MCF 10A (cell line): ENCODE measurements at regions not wholly inside any gene's neighbourhood (a gene's known extent, or its start where the extent isn't known, plus 50 kb on each side); places are given as distances from the start of the nearest gene placed in this dataset.

Experiments
- BruUV-seq: library from RNA; stranded (reverse); fragments of 400-500 nt; replicated peaks from 2 replicates; lab custom pipeline; 2021; lab: Mats Ljungman, UMichigan
- CTCF ChIA-PET: fragments of 300-600 bp; sonication (Branson Sonifier 250); formaldehyde crosslinking; extraction: SDS; loops from one replicate; lab custom pipeline; 2021; ENCODE audit warnings: antibody characterized with exemption, inconsistent platforms; lab: Yijun Ruan, JAX
- POLR2A ChIA-PET: fragments of 300-600, 350-650 bp; sonication (Branson Sonifier 250); formaldehyde crosslinking; extraction: SDS; loops from one replicate; lab custom pipeline; 2020; ENCODE audit warnings: antibody characterized with exemption, inconsistent platforms; lab: Yijun Ruan, JAX
- DNase-seq: peaks from one replicate; pipeline ENCODE4 v3.0.0-alpha.2; 2018; ENCODE audit not compliant: unreplicated experiment
- H3K27ac Mint-ChIP-seq: one replicate; pipeline ENCODE4 v1.8.0; 2022; ENCODE audit warnings: mild to moderate bottlenecking, low read depth, mixed read lengths; ENCODE audit not compliant: unreplicated experiment
- H3K27me3 Mint-ChIP-seq: one replicate; pipeline ENCODE4 v1.8.0; 2022; ENCODE audit warnings: mixed read lengths; ENCODE audit not compliant: insufficient read depth, unreplicated experiment
- H3K36me3 Mint-ChIP-seq: one replicate; pipeline ENCODE4 v1.8.0; 2022; ENCODE audit warnings: mild to moderate bottlenecking, moderate library complexity, mixed read lengths; ENCODE audit not compliant: insufficient read depth, unreplicated experiment
- H3K4me1 Mint-ChIP-seq: one replicate; pipeline ENCODE4 v1.8.0; 2022; ENCODE audit warnings: mixed read lengths; ENCODE audit not compliant: insufficient read depth, unreplicated experiment
- H3K4me3 Mint-ChIP-seq: one replicate; pipeline ENCODE4 v1.8.0; 2022; ENCODE audit warnings: mild to moderate bottlenecking, moderate library complexity, mixed read lengths; ENCODE audit not compliant: unreplicated experiment
- H3K9me3 Mint-ChIP-seq: one replicate; pipeline ENCODE4 v1.8.0; 2022; ENCODE audit warnings: mixed read lengths; ENCODE audit not compliant: unreplicated experiment
- CTCF ChIP-seq: fragments of 200-600 bp; IDR thresholded peaks from one replicate; pipeline ENCODE4 v1.8.0; 2022; ENCODE audit warnings: antibody characterized with exemption, mild to moderate bottlenecking; ENCODE audit not compliant: unreplicated experiment
- intact Hi-C: fragments of 100-400 bp; cut with micrococcal nuclease; formaldehyde crosslinking; loops from 2 replicates; pipeline ENCODE4 v1.14.1; 2022

GRCh38 chr2:58571181-58571852 lies 330.2 kb upstream of the FANCL start:
- Mint-ChIP-seq H3K27ac (peak overlapping the region; percentile 75), H3K4me3 (no peak overlapping the region), H3K4me1 (peaks cover 18% of the 10 kb centered on the region), H3K9me3 (no peaks in the 10 kb centered on the region), H3K27me3 (no peaks in the 10 kb centered on the region), H3K36me3 (no peaks in the 10 kb centered on the region)
- CTCF ChIA-PET = interaction anchor here (0.6 to 6.6 kb wide), 31 partner anchors 15 to 1582 kb away, joined by 3 to 72 read pairs (median 3); no protein-coding TSS in a partner anchor
- TF ChIP-seq CTCF = peak; percentile 87
- peak; percentile 88 for DNase-seq
- no TSS peak for BruUV-seq
- intact Hi-C loops = loop anchor here (1.0 to 2.0 kb wide), 6 partner anchors 49 to 1979 kb away; no protein-coding TSS in a partner anchor
- POLR2A ChIA-PET = interaction anchor here (0.7 to 1.6 kb wide), 3 partner anchors 82 to 511 kb away, joined by 3 to 6 read pairs (median 3); no protein-coding TSS in a partner anchor

- BruUV-seq = no TSS peak
- peak overlapping the region; percentile 80 for H3K27ac Mint-ChIP-seq
- H3K36me3 Mint-ChIP-seq = no peaks in the 10 kb centered on the region
- peaks cover 18% of the 10 kb centered on the region for H3K4me1 Mint-ChIP-seq
- DNase-seq = peak; percentile 41
- POLR2A ChIA-PET = interaction anchor here (0.8 to 1.0 kb wide), 2 partner anchors 11 to 61 kb away, joined by 3 to 4 read pairs; no protein-coding TSS in a partner anchor
- H3K27me3 Mint-ChIP-seq = no peaks in the 10 kb centered on the region
- no peak for TF ChIP-seq CTCF
- no peak overlapping the region for H3K4me3 Mint-ChIP-seq
- H3K9me3 Mint-ChIP-seq = no peaks in the 10 kb centered on the region
- CTCF ChIA-PET = interaction anchor here (0.7 to 2.5 kb wide), 4 partner anchors 64 to 628 kb away, joined by 3 to 9 read pairs (median 4); no protein-coding TSS in a partner anchor
- intact Hi-C loops = loop anchor here (2.0 kb wide), 3 partner anchors 51 to 1981 kb away; no protein-coding TSS in a partner anchor
Observed at GRCh38 chr2:58569475-58570185, 328.5 kb upstream of the FANCL start.

- Mint-ChIP-seq H3K4me3 (no peak overlapping the region), H3K9me3 (no peaks in the 10 kb centered on the region), H3K27me3 (no peaks in the 10 kb centered on the region), H3K27ac (no peak overlapping the region), H3K4me1 (peaks cover 18% of the 10 kb centered on the region), H3K36me3 (no peaks in the 10 kb centered on the region)
- DNase-seq = no peak
- no peak for TF ChIP-seq CTCF
- CTCF ChIA-PET = interaction anchor here (0.8 to 2.2 kb wide), 2 partner anchors 119 to 628 kb away, joined by 3 to 4 read pairs; no protein-coding TSS in a partner anchor
- POLR2A ChIA-PET = interaction anchor here (1.0 kb wide), 1 partner anchor 61 kb away, joined by 4 read pairs; no protein-coding TSS in a partner anchor
- intact Hi-C loops = no loop called here
- BruUV-seq = no TSS peak
Observed at GRCh38 chr2:58568901-58569300, 327.8 kb upstream of the FANCL start.

- no peak for TF ChIP-seq CTCF
- intact Hi-C loops = no loop called here
- peak overlapping the region; percentile 33 for H3K4me3 Mint-ChIP-seq
- no peaks in the 10 kb centered on the region for H3K27me3 Mint-ChIP-seq
- ChIA-PET CTCF (no interaction called here), POLR2A (interaction anchor here (1.2 kb wide), 1 partner anchor 25 kb away, joined by 3 read pairs; no protein-coding TSS in a partner anchor)
- H3K9me3 Mint-ChIP-seq = no peaks in the 10 kb centered on the region
- no TSS peak for BruUV-seq
- peak; percentile 53 for DNase-seq
- no peaks in the 10 kb centered on the region for H3K36me3 Mint-ChIP-seq
- peaks cover 14% of the 10 kb centered on the region for H3K4me1 Mint-ChIP-seq
- peak overlapping the region; percentile 69 for H3K27ac Mint-ChIP-seq
Observed at GRCh38 chr2:58562276-58562675, 321.2 kb upstream of the FANCL start.
